ENCODE measurements at regions not wholly inside any gene's neighbourhood (a gene's known extent, or its start where the extent isn't known, plus 50 kb on each side); places are given as distances from the start of the nearest gene placed in this dataset.
A peak's percentile ranks its signal among the peaks of the same experiment; 100 is the strongest.
"Not testable (repeated sequence)": the region's sequence is repeated elsewhere in the genome, so short reads cannot be mapped to it uniquely, and the experiment has no call there.

DNA sequence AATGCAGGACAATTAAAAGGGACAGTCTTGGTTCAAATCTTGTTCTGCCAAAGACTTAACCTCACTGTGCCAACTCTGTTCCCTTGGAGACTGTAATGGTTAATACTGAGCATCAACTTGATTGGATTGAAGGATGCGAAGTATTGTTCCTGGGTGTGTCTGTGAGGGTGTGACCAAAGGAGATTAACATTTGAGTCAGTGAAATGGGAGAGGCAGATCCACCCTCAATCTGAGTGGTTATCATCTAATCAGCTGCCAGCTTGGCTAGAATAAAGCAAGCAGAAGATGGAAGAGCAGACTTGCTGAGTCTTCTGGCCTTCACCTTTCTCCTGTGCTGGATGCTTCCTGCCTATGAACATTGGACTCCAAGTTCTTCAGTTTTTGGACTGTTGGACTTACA is 474.4 kb downstream of the CD83 start:
- DNase-seq (ENCODE audit: low read depth in 1 of 2, low spot score in 1 of 2), result no peak
- no peak for TF ChIP-seq JUND (IDR thresholded peaks at IDR 0.05; ENCODE audit: low read depth)
- in situ Hi-C loops (cut with HindIII; ENCODE audit: low pct_unique_long_range_greater_than_20kb, low sequenced_read_pairs), result no loop called here

GRCh38 chr6:14593286-14593685 is 475.7 kb downstream of the CD83 start:
- in situ Hi-C loops (cut with HindIII; ENCODE audit: low pct_unique_long_range_greater_than_20kb, low sequenced_read_pairs), result no loop called here
- no peak for TF ChIP-seq JUND (IDR thresholded peaks at IDR 0.05; ENCODE audit: low read depth)

DNA sequence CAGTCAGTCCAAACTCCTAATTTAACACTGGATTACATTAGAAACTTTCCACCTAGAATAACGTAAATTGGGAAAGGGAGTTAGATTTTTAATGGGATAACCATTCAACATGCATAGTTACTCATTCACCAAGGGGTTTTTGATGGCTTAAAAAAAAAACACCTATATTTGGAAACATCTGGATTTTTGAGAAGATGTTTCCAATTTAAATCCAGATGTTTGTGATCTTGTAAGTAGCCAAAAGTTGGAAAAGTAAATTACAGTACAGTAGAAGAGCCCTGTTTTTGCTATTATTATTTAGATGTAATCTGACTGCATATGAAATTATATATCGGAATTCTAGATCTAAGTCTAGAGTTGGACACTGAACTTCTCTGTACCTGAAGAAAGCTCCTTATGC is 478.2 kb downstream of the CD83 start:
- no peak for DNase-seq (ENCODE audit: low read depth in 1 of 2, low spot score in 1 of 2)
- in situ Hi-C loops (cut with HindIII; ENCODE audit: low pct_unique_long_range_greater_than_20kb, low sequenced_read_pairs), result no loop called here
- no peak for TF ChIP-seq JUND (IDR thresholded peaks at IDR 0.05; ENCODE audit: low read depth)

More at GRCh38 chr6:14593286-14593685, 475.7 kb downstream of the CD83 start:
- no peak for DNase-seq (ENCODE audit: low read depth in 1 of 2, low spot score in 1 of 2)

GRCh38 chr6:14596410-14596809 is 478.8 kb downstream of the CD83 start:
- in situ Hi-C loops (cut with HindIII; ENCODE audit: low pct_unique_long_range_greater_than_20kb, low sequenced_read_pairs), result no loop called here
- DNase-seq (ENCODE audit: low read depth in 1 of 2, low spot score in 1 of 2), result no peak
- TF ChIP-seq JUND (IDR thresholded peaks at IDR 0.05; ENCODE audit: low read depth), result no peak

DNA sequence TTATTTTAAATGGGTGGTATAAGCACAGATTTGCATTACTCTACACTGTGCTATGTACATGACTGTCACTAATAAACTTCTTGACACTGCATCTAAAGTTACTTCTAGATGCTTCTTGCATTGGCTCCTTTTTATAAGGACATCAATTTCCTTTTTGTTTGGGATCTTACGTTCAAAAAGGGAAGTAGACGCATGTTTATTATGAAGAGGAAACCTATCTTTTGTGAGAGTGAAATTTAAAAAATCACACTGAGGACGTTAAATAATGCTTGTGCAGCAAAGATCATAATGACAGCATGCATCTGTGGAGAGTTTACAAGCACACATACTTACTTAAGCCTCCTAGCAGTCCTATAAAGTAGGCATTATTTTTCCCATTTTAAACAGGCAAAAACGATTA is 479.5 kb downstream of the CD83 start:
- in situ Hi-C loops (cut with HindIII; ENCODE audit: low pct_unique_long_range_greater_than_20kb, low sequenced_read_pairs), result no loop called here
- no peak for DNase-seq (ENCODE audit: low read depth in 1 of 2, low spot score in 1 of 2)
- TF ChIP-seq JUND (IDR thresholded peaks at IDR 0.05; ENCODE audit: low read depth), result no peak

- in situ Hi-C loops (cut with HindIII; ENCODE audit: low pct_unique_long_range_greater_than_20kb, low sequenced_read_pairs), result no loop called here
- no peak for TF ChIP-seq JUND (IDR thresholded peaks at IDR 0.05; ENCODE audit: low read depth)
- DNase-seq (ENCODE audit: low read depth in 1 of 2, low spot score in 1 of 2), result no peak
Measured at GRCh38 chr6:14598017-14598864, 480.7 kb downstream of the CD83 start.

DNA sequence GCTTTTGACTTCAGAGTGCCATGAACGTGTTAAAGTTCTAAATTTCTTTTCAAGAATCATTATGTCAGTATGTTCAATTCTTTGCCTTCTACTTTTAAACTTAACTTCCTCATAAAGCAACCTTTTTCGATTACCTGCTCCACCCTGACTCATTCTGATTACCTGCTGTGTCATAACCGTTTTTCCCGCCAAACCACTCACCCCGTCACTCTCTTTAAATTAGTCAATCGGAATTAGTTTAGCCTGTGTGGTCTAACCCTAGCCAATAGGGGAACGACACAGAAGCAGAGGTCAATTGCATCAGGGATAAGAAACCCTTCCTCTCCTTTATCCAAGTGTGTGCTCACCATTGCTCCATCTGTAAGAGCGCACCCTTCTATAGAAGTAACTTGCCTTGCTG is 482.7 kb downstream of the CD83 start:
- in situ Hi-C loops (cut with HindIII; ENCODE audit: low pct_unique_long_range_greater_than_20kb, low sequenced_read_pairs); DNase-seq (ENCODE audit: low read depth in 1 of 2, low spot score in 1 of 2): not testable (repeated sequence)

DNA sequence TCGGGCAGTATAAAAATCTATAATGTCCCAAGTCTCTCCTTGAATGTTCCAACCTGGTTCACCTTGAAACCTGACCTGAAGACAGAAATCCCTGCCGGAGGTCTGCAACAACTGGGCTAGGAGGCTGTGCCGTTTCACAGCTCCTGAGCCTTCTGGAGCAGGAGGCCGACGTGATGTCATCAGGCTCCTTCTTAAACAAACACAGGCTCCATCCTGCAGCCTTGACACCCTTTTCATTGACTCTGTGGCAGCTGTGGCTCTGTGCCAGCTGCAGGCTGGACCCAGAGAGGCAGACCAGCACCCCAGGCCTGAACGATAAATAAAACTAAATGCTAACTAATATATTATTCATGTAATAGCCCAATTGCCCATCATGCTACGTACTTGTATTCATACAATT is 483.9 kb downstream of the CD83 start:
- TF ChIP-seq JUND (IDR thresholded peaks at IDR 0.05; ENCODE audit: low read depth), result no peak
- in situ Hi-C loops (cut with HindIII; ENCODE audit: low pct_unique_long_range_greater_than_20kb, low sequenced_read_pairs), result no loop called here
- DNase-seq (ENCODE audit: low read depth in 1 of 2, low spot score in 1 of 2), result peak; percentile 10 to 28

GRCh38 chr6:14606353-14606752 is 488.8 kb downstream of the CD83 start:
- no peak for DNase-seq (ENCODE audit: low read depth in 1 of 2, low spot score in 1 of 2)
- in situ Hi-C loops (cut with HindIII; ENCODE audit: low pct_unique_long_range_greater_than_20kb, low sequenced_read_pairs), result no loop called here

GRCh38 chr6:14610141-14610540 is 492.6 kb downstream of the CD83 start:
- no peak for TF ChIP-seq JUND (IDR thresholded peaks at IDR 0.05; ENCODE audit: low read depth)
- in situ Hi-C loops (cut with HindIII; ENCODE audit: low pct_unique_long_range_greater_than_20kb, low sequenced_read_pairs), result no loop called here
- DNase-seq (ENCODE audit: low read depth in 1 of 2, low spot score in 1 of 2), result no peak

More at GRCh38 chr6:14606353-14606752, 488.8 kb downstream of the CD83 start:
- no peak for TF ChIP-seq JUND (IDR thresholded peaks at IDR 0.05; ENCODE audit: low read depth)

DNA sequence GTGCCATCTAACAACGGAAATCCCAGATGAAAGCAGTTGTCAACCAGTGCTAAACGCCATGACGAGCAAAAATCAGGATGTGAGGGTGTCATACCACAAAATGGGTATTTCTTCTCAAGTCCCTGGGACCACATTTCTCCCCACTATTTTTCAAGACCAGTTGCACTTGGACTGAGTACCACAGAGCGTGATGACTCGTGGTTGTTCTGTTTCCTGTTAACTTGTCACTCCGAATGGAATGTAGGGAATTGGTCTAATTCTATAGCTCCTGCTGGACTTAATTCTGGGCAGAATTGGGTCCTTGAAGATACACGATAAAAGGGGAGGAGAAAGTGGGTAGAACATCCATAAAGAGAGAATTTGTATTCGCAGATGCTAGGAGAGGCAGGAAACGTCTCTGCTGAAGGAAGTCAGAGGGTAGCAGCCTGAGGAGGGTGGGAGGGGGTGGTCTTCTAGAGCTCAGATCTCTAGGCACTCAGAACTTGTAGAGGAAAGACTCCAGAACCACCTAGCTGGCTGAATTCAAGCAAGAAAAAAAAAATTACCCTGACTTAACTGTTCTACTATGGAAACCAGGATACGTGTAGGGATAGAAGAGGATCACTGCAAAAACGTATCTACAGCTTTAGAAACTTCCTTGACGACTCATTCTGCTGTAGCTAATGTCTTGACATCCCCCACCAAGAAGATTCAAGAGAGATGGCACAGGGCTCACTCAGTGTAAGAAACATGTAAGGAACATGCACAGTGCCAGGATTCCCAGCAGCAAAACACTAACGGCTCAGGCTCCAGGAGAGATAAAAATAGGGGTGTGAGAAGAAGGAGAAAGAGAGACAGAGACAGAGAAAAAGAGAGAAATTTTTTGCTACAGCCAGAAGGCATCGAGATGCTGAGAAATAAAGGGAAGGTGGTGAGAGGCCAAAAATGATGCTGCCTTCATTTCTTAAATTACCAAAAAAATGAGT is 494.7 kb downstream of the CD83 start:
- TF ChIP-seq JUND (IDR thresholded peaks at IDR 0.05; ENCODE audit: low read depth), result no peak
- in situ Hi-C loops (cut with HindIII; ENCODE audit: low pct_unique_long_range_greater_than_20kb, low sequenced_read_pairs), result no loop called here
- DNase-seq (ENCODE audit: low read depth in 1 of 2, low spot score in 1 of 2), result no peak

GRCh38 chr6:14614631-14615030 is 497.1 kb downstream of the CD83 start:
- DNase-seq (ENCODE audit: low read depth in 1 of 2, low spot score in 1 of 2), result no peak
- no peak for TF ChIP-seq JUND (IDR thresholded peaks at IDR 0.05; ENCODE audit: low read depth)
- in situ Hi-C loops (cut with HindIII; ENCODE audit: low pct_unique_long_range_greater_than_20kb, low sequenced_read_pairs), result no loop called here

GRCh38 chr6:14616656-14617055 is 499.1 kb downstream of the CD83 start:
- no peak for DNase-seq (ENCODE audit: low read depth in 1 of 2, low spot score in 1 of 2)
- in situ Hi-C loops (cut with HindIII; ENCODE audit: low pct_unique_long_range_greater_than_20kb, low sequenced_read_pairs), result no loop called here
- no peak for TF ChIP-seq JUND (IDR thresholded peaks at IDR 0.05; ENCODE audit: low read depth)
